Putamen (tissue), 1 donor: ENCODE measurements at regions not wholly inside any gene's neighbourhood (a gene's known extent, or its start where the extent isn't known, plus 50 kb on each side); places are given as distances from the start of the nearest gene placed in this dataset.

ENCODE experiments used
- DNase-seq: peaks from one replicate; pipeline ENCODE4 v3.0.0-alpha.2; 2016; ENCODE audit warnings: low spot score

DNA sequence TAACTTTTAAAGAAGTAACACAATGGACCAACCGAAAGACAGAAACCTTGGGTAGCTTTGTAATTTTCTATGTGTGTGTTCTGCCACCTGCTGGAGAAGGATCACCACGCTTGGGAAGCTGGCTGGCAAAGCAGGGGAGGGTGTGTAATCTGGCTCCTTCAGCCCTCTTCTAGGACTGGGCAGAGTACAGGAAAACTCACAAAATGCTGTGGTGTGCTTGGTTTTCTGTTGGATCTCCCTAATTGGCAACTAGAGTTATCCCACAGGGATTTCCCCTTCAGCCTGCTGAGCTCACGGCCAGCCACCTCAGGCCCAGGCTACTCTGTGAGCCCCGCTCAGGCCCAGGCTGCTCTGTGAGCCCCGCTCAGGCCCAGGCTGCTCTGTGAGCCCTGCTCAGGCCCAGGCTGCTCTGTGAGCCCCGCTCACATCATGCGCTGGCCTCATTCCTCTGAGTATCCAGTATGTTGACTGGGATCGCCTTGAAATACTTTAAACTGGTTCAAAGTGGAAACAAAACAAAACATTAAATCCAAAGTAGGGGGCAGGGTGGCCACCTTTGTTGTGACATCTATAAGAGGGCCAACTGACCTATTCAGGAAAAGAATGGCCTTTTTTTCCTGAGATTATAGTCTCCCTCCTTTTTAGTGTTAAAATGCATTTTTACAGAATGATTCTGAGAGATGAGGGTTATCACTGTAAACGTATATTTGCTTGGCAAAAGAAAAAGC is 52.0 kb upstream of the RNU6-8 start:
- DNase-seq: peak; percentile 78

DNA sequence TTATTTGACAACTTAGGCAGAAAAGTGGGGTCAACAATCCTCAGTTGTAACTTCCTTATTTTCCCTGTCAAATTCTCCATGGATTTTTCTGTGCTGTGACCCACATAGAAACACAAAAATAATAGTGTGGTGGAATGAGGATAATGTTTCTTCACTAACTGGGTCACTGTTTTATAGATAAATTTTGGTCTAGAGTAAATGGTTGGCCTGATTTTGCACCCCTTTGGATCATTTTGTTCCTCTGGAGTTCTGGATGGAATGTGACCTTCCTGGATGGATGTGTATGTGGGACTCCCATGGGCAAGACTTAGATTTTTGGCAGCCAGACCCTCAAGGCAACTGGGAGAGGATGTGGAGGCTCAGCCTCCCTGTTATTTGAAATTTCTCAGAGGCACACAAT is 52.7 kb upstream of the RNU6-8 start:
- DNase-seq: no peak

DNA sequence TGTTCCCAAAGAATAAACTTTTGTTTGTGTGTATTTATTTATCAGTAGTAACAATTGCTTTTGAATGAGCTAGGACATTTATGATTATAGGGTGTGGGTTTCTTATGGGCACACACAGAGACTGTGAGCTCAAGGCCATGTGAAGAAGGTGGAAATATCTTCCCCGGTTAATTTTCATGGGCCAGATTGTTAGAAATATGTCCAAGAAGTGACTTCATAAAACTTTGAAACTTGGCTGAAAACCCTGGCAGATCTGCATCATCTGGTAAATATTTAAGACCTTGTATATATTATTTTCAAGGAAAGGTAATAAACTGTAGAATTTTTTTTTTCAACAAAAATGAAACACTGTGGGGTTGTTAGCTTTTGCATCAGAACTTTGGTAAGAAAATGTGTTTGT is 53.5 kb upstream of the RNU6-8 start:
- no peak for DNase-seq

DNA sequence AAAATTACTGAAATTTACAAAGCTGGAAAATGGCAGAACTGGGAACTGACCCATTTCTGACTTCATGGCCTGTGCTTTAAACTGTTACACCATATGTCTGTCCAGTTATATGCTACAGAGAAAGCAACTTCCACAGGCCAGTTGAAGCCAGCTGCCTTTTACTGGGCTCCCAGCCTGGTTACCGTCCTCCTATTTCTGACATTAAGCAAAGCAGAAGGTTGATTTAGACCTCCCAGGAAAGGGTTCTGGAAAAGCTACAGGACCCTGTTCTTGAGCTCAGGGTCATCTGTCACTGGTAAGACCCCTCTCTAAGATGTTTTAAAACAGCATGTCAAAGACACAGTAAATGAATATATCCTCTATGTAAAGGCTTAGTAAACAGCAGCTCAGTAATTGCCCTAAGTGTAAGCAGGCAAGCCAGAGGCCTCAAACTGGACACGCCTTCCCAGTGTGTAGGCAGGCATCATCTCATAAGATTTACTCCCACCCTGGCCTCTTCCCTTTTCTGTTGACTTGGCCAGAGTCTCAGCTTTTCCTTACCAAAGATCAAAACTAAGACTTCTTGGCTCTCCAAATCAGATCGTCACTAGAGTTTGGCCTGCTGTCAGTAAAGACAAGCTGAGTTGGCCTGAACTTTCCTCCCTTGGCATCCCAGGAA is 55.4 kb upstream of the RNU6-8 start:
- DNase-seq: no peak

DNA sequence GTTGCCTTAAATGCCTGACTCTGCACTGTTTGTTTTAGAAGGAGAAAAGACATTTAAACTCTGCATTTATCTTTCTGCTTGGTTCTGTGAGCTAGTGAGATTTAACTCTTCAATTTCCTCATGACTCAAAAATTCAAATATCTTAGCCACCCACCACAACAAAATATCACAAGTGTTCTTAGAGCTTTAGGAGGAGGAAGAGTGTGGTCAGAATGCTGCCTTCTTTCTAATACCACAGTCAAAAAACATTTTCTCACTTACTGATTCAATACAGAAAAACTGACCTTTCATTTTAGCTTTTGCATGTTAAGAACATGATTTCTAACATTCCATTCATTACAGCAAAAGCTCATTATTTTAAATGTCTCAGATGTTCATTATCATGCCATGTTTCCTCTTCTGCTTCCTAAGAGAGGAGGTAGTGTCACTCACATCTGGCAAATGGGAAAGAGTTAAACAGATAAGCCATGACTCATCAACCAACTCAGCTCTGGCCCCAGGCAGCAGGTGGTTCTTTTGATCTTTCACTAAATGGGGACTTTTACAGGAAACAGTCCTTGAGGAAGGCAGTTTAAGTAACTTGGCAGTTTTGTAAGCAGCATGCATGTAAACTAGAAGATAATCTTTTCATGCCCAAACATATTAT is 56.4 kb upstream of the RNU6-8 start:
- DNase-seq: no peak

DNA sequence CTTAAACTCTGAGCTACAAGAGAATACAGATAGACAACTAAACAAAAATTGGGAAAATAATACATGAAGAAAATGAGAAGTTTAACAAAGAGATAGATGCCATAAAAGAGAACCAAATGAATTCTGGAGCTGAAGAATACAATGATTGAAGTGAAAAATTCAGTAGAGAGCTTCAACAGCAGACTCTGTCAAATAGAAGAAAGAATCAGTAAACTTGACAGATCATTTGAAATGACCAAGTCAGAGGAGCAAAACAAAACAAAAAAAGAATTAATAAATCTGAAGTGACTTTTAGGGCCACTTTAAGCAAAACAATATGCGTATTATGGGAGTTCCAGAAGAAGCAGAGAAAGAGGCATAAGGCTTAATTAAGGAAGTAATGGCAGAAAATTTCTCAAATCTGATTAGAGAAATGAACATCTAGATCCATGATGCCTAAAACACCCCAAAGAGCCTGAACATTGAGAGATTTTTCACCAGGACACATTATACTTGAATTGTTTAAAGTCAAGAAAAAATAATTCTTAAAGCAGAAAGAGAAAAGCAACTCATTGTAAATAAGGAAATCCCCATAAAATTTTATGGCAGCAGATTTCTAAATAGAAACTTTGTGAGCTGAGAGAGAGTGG is 61.0 kb upstream of the RNU6-8 start:
- DNase-seq: no peak

DNA sequence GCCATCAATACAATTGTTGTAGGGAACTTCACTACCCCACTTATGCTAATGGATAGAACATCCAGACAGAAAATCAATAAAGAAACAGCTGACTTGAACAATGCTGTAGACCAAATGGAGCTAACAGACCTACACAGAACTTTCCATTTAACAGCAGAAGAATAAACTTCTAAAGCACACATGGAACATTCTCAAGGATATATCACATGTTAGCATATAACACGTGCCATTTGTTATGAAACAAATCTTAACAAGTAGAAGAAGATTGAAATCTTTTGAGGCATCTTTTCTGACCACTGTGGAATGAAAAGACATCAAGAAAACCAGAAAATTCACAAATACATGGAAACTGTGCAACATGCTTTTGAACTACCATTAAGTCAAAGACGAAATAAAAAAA is 62.5 kb upstream of the RNU6-8 start:
- DNase-seq: no peak

DNA sequence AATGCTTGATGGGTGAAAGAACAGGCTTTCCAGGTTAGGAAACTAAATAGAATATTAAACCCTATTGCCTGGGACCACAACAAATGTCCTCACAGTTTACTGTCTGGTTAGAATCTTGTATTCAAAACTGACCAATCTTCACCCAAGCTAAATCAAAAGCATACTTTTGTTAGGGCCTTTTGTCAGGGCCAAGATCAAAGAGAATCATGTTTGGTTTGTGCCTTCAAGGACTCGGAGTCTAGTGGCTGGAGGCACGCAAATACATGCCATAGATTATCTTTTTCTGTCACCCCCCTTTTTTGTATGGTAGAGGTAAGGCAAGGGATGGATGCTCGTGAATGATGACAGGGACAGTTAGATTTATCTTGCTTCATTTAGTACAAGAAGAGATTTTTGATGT is 51.1 kb upstream of the AKAP6 start:
- no peak for DNase-seq
